HCT116 (cell line): ENCODE measurements at regions not wholly inside any gene's neighbourhood (a gene's known extent, or its start where the extent isn't known, plus 50 kb on each side); places are given as distances from the start of the nearest gene placed in this dataset.

ENCODE experiments used
- CTCF ChIP-seq, 3 experiments: fragments of 200-600 bp in 1 of 3; sonication (generic) in 1 of 3; IDR thresholded peaks in 2 of 3; conservative IDR thresholded peaks in 1 of 3; 2 replicates each; pipeline ENCODE4 v1.5.1; 2012 to 2017; ENCODE audit warnings: low read depth in 2 of 3, low read length in 2 of 3, antibody characterized with exemption in 1 of 3, borderline replicate concordance in 1 of 3, control low read depth in 1 of 3, mild to moderate bottlenecking in 1 of 3, mixed read lengths in 1 of 3, mixed run types in 1 of 3, moderate library complexity in 1 of 3; ENCODE audit not compliant: insufficient read depth in 1 of 3
- TCF7L2 ChIP-seq: IDR thresholded peaks from 2 replicates; pipeline ENCODE4 v1.7.0; 2011; ENCODE audit warnings: borderline replicate concordance, inconsistent platforms; ENCODE audit not compliant: insufficient read depth, insufficient read length; ENCODE audit errors: extremely low read depth

GRCh38 chr20:60579941-60580515 is 621.8 kb downstream of the CDH26 start:
- TF ChIP-seq TCF7L2 (no peak), CTCF (IDR thresholded peaks at IDR 0.05 in 2 of 3, conservative IDR thresholded peaks at IDR 0.05 in 1 of 3; ENCODE audit: borderline replicate concordance in 1 of 3, insufficient read depth in 1 of 3, low read depth in 2 of 3, low read length in 2 of 3) (no peak)
